Right lobe of liver (tissue), 4 donors: ENCODE measurements at regions not wholly inside any gene's neighbourhood (a gene's known extent, or its start where the extent isn't known, plus 50 kb on each side); places are given as distances from the start of the nearest gene placed in this dataset.

Experiments
- CTCF ChIP-seq, 4 donors: fragments of 200-600 bp in 3 of 4; fragments of 450-650 bp in 1 of 4; IDR thresholded peaks; one replicate each; pipeline versions ENCODE4 v1.5.1 to v1.8.0; 2016 to 2022; ENCODE audit warnings: antibody characterized with exemption in 4 of 4, mild to moderate bottlenecking in 2 of 4
- POLR2A ChIP-seq: fragments of 450-650 bp; IDR thresholded peaks from one replicate; pipeline ENCODE4 v1.6.1; 2017; ENCODE audit warnings: antibody characterized with exemption, mild to moderate bottlenecking
- donor health status: DM: no; HTN: no; CAD: no.
- donor health status: DM: no; HTN: no; CAD: no.
- donor health status: DM: no; HTN: yes; CAD: no.

- peak; percentile 54 to 90 (median 60) for TF ChIP-seq CTCF (IDR thresholded peaks at IDR 0.05)
- no peak for TF ChIP-seq POLR2A
Observed at GRCh38 chr7:95684037-95684436, 87.7 kb upstream of the PDK4 start.
